Neural progenitor cell (in vitro differentiated cells): ENCODE measurements at regions not wholly inside any gene's neighbourhood (a gene's known extent, or its start where the extent isn't known, plus 50 kb on each side); places are given as distances from the start of the nearest gene placed in this dataset.
A peak's percentile ranks its signal among the peaks of the same experiment; 100 is the strongest.
"Not testable (repeated sequence)": the region's sequence is repeated elsewhere in the genome, so short reads cannot be mapped to it uniquely, and the experiment has no call there.

Experiments
- DNase-seq: peaks from one replicate; pipeline ENCODE4 v3.0.0-alpha.2; 2016; ENCODE audit warnings: low spot score
- H2AFZ ChIP-seq: fragments of 200-600 bp; sonication (generic); replicated peaks from 2 replicates; pipeline ENCODE4 v1.6.1; 2016; ENCODE audit warnings: antibody characterized with exemption
- H3F3A ChIP-seq: fragments of 200-600 bp; sonication (generic); 2 replicates; pipeline ENCODE4 v1.6.1; 2016; ENCODE audit warnings: antibody characterized with exemption, low read depth
- H3K27ac ChIP-seq: fragments of 200-600 bp; sonication (generic); 2 replicates; pipeline ENCODE4 v1.5.1; 2016; ENCODE audit warnings: mild to moderate bottlenecking
- H3K27me3 ChIP-seq: fragments of 200-600 bp; sonication (generic); 2 replicates; pipeline ENCODE4 v1.6.1; 2016; ENCODE audit warnings: mild to moderate bottlenecking, moderate library complexity
- H3K36me3 ChIP-seq: fragments of 200-600 bp; sonication (generic); 2 replicates; pipeline ENCODE4 v1.5.1; 2016
- H3K4me1 ChIP-seq: fragments of 200-600 bp; sonication (generic); 2 replicates; pipeline ENCODE4 v1.6.1; 2016; ENCODE audit warnings: mixed run types
- H3K4me2 ChIP-seq: fragments of 200-600 bp; sonication (generic); 2 replicates; pipeline ENCODE4 v1.6.1; 2016
- H3K4me3 ChIP-seq: fragments of 200-600 bp; sonication (generic); 2 replicates; pipeline ENCODE4 v1.5.1; 2016
- H3K79me2 ChIP-seq: fragments of 200-600 bp; sonication (generic); 2 replicates; pipeline ENCODE4 v1.6.1; 2016; ENCODE audit warnings: low read depth
- H3K9ac ChIP-seq: fragments of 200-600 bp; sonication (generic); 2 replicates; pipeline ENCODE4 v1.6.1; 2016
- H3K9me3 ChIP-seq: fragments of 200-600 bp; sonication (generic); 2 replicates; pipeline ENCODE4 v1.5.1; 2016; ENCODE audit warnings: low read depth
- H4K20me1 ChIP-seq: fragments of 200-600 bp; sonication (generic); 2 replicates; pipeline ENCODE4 v1.6.1; 2016; ENCODE audit warnings: low read depth
- H3K27ac Mint-ChIP-seq: 3 replicates; pipeline ENCODE4 v1.8.0; 2021; ENCODE audit warnings: mixed read lengths
- H3K27me3 Mint-ChIP-seq: 2 replicates; pipeline ENCODE4 v1.8.0; 2022; ENCODE audit warnings: low read depth, mild to moderate bottlenecking, inconsistent platforms, moderate library complexity, mixed read lengths; ENCODE audit not compliant: insufficient read depth
- H3K36me3 Mint-ChIP-seq: 3 replicates; pipeline ENCODE4 v1.8.0; 2021; ENCODE audit warnings: mixed read lengths
- H3K4me1 Mint-ChIP-seq: 3 replicates; pipeline ENCODE4 v1.8.0; 2021; ENCODE audit warnings: mixed read lengths
- H3K4me3 Mint-ChIP-seq: 3 replicates; pipeline ENCODE4 v1.8.0; 2021; ENCODE audit warnings: mild to moderate bottlenecking, moderate library complexity, mixed read lengths
- H3K9me3 Mint-ChIP-seq: 3 replicates; pipeline ENCODE4 v1.8.0; 2020; ENCODE audit warnings: mixed read lengths
- EZH2 ChIP-seq: fragments of 200-600 bp; sonication (generic); IDR thresholded peaks from 2 replicates; pipeline ENCODE4 v1.6.1; 2017; ENCODE audit warnings: antibody characterized with exemption, mild to moderate bottlenecking, moderate library complexity
- EZH2phosphoT487 ChIP-seq: fragments of 200-600 bp; sonication (generic); IDR thresholded peaks from 2 replicates; pipeline ENCODE4 v1.6.1; 2017; ENCODE audit warnings: antibody characterized with exemption
- TF ChIP-seq, protein P1 (sequence below): fragments of 200-600 bp; sonication (generic); IDR thresholded peaks from 2 replicates; pipeline ENCODE4 v1.5.1; 2017; ENCODE audit warnings: antibody characterized with exemption, mild to moderate bottlenecking

DNA sequence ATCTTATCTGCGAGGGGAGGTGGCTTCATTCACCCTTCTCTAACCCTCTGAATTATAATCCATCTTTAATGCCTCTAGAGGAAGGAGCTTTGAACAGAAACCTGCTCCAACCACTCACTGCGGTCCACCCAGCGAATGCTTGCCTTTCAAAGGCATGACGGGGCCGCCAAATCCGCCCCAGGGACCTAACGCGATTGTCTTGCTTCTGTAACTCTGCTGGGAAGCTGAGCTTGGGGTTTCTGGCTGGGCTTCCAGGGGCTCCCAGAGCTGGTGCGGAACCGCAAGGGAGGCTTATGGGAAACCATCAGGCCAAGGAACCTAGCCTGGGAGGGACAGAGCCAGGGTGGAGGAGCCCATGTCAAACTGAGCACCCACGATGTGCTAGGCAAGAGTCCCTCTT is 231.2 kb upstream of the LHX5 start:
- Histone ChIP-seq H3K27ac (no peak overlapping the region), H3K79me2 (no peaks in the 10 kb centered on the region), H3K36me3 (no peaks in the 10 kb centered on the region), H3F3A (peaks cover 18% of the 10 kb centered on the region), H3K9me3 (no peaks in the 10 kb centered on the region), H3K4me2 (peak overlapping the region; percentile 13), H4K20me1 (no peaks in the 10 kb centered on the region), H2AFZ (no peak overlapping the region), H3K9ac (no peak overlapping the region), H3K27me3 (no peaks in the 10 kb centered on the region), H3K4me1 (peaks cover 24% of the 10 kb centered on the region), H3K4me3 (no peak overlapping the region)
- peak overlapping the region; percentile 84 for H3K27ac Mint-ChIP-seq
- peaks cover 30% of the 10 kb centered on the region for H3K4me1 Mint-ChIP-seq
- no peaks in the 10 kb centered on the region for H3K36me3 Mint-ChIP-seq
- TF ChIP-seq EZH2 (no peak), EZH2phosphoT487 (no peak)
- TF ChIP-seq, protein P1, sequence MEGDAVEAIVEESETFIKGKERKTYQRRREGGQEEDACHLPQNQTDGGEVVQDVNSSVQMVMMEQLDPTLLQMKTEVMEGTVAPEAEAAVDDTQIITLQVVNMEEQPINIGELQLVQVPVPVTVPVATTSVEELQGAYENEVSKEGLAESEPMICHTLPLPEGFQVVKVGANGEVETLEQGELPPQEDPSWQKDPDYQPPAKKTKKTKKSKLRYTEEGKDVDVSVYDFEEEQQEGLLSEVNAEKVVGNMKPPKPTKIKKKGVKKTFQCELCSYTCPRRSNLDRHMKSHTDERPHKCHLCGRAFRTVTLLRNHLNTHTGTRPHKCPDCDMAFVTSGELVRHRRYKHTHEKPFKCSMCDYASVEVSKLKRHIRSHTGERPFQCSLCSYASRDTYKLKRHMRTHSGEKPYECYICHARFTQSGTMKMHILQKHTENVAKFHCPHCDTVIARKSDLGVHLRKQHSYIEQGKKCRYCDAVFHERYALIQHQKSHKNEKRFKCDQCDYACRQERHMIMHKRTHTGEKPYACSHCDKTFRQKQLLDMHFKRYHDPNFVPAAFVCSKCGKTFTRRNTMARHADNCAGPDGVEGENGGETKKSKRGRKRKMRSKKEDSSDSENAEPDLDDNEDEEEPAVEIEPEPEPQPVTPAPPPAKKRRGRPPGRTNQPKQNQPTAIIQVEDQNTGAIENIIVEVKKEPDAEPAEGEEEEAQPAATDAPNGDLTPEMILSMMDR: no peak
- no peak overlapping the region for H3K4me3 Mint-ChIP-seq
- H3K9me3 Mint-ChIP-seq: no peaks in the 10 kb centered on the region
- DNase-seq: peak; percentile 42
- peaks cover 15% of the 10 kb centered on the region for H3K27me3 Mint-ChIP-seq

DNA sequence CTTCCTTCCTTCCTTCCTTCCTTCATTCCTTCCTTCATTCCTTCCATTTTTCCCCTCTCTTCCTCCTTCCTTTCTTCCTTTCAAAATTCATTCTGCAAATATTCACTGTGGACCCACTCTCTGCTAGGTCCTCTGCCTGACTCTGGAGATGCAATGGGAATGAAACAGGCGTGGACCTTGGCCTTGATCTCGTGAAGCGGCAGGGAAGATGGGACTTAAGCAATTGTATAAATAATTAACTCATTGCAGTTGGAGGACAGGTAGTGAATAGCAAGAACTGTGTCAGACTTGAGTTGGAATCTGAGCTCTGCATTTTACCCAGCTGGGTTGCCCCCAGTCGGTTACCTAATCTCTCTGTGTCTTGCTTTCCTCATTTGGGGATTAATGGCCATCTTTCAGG is 230.6 kb upstream of the LHX5 start:
- Histone ChIP-seq H3K36me3 (no peaks in the 10 kb centered on the region), H3K27ac (no peak overlapping the region), H3K79me2 (no peaks in the 10 kb centered on the region), H3K4me2 (peak overlapping the region; percentile 13), H2AFZ (no peak overlapping the region), H3K9ac (no peak overlapping the region), H3K27me3 (no peaks in the 10 kb centered on the region), H3K4me3 (no peak overlapping the region), H4K20me1 (no peaks in the 10 kb centered on the region), H3F3A (peaks cover 19% of the 10 kb centered on the region), H3K4me1 (peaks cover 30% of the 10 kb centered on the region), H3K9me3 (no peaks in the 10 kb centered on the region)
- no peak for TF ChIP-seq EZH2
- TF ChIP-seq EZH2phosphoT487: no peak
- TF ChIP-seq, protein P1: no peak
- H3K36me3 Mint-ChIP-seq: no peaks in the 10 kb centered on the region
- no peak for DNase-seq
- peaks cover 16% of the 10 kb centered on the region for H3K27me3 Mint-ChIP-seq
- peak overlapping the region; percentile 84 for H3K27ac Mint-ChIP-seq
- H3K9me3 Mint-ChIP-seq: no peaks in the 10 kb centered on the region
- H3K4me3 Mint-ChIP-seq: no peak overlapping the region
- peaks cover 35% of the 10 kb centered on the region for H3K4me1 Mint-ChIP-seq

GRCh38 chr12:113700943-113701342 is 229.3 kb upstream of the LHX5 start:
- Histone ChIP-seq H3F3A (peaks cover 19% of the 10 kb centered on the region), H3K79me2 (no peaks in the 10 kb centered on the region), H4K20me1 (no peaks in the 10 kb centered on the region), H3K4me3 (no peak overlapping the region), H3K9me3 (no peaks in the 10 kb centered on the region), H3K4me2 (no peak overlapping the region), H3K27me3 (no peaks in the 10 kb centered on the region), H3K36me3 (no peaks in the 10 kb centered on the region), H3K27ac (no peak overlapping the region), H3K4me1 (peaks cover 30% of the 10 kb centered on the region), H2AFZ (no peak overlapping the region), H3K9ac (no peak overlapping the region)
- H3K27ac Mint-ChIP-seq: peak overlapping the region; percentile 44
- no peaks in the 10 kb centered on the region for H3K36me3 Mint-ChIP-seq
- TF ChIP-seq EZH2 (no peak), EZH2phosphoT487 (no peak)
- TF ChIP-seq, protein P1: no peak
- no peak overlapping the region for H3K4me3 Mint-ChIP-seq
- peaks cover 24% of the 10 kb centered on the region for H3K27me3 Mint-ChIP-seq
- no peaks in the 10 kb centered on the region for H3K9me3 Mint-ChIP-seq
- peak; percentile 33 for DNase-seq
- H3K4me1 Mint-ChIP-seq: peaks cover 37% of the 10 kb centered on the region

- H3K36me3 Mint-ChIP-seq: not testable (repeated sequence)
- peaks cover 39% of the 10 kb centered on the region for H3K4me1 Mint-ChIP-seq
These were observed 228.3 kb upstream of the LHX5 start for GRCh38 chr12:113699984-113700383.

More at GRCh38 chr12:113699984-113700383, 228.3 kb upstream of the LHX5 start:
- not testable (repeated sequence) for H3K9me3 ChIP-seq, H3K79me2 ChIP-seq, H4K20me1 ChIP-seq, H3K27ac ChIP-seq, H3K4me3 Mint-ChIP-seq, H3K36me3 ChIP-seq, H3K4me2 ChIP-seq, H3K9me3 Mint-ChIP-seq, H3K9ac ChIP-seq, H2AFZ ChIP-seq, H3K4me3 ChIP-seq, H3K27me3 ChIP-seq, DNase-seq
- H3K27ac Mint-ChIP-seq: peak overlapping the region; percentile 76
- peaks cover 24% of the 10 kb centered on the region for H3K27me3 Mint-ChIP-seq
- H3K4me1 ChIP-seq: peaks cover 30% of the 10 kb centered on the region
- peaks cover 19% of the 10 kb centered on the region for H3F3A ChIP-seq
